ENCODE measurements at regions not wholly inside any gene's neighbourhood (a gene's known extent, or its start where the extent isn't known, plus 50 kb on each side); places are given as distances from the start of the nearest gene placed in this dataset.

DNA sequence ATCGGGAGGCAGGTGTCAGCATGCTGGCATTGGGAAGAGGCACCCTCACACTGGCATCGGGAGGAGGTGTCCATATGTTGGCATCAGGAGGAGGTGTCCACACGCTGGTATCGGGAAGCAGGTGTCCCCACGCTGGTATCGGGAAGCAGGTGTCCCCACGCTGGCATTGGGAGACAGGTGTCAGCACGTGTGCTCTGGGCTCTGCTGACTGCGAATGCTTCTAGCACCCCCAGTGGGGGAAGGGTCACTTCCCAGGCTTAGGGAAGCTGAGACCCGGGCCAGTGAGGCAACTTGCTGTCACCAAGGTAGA is 92.5 kb upstream of the IKZF1 start:
- DNase-seq (ENCODE audit: low read depth, low spot score): no peak
- in situ Hi-C loops (cut with HindIII; ENCODE audit: low pct_unique_long_range_greater_than_20kb, low sequenced_read_pairs): no loop called here

DNA sequence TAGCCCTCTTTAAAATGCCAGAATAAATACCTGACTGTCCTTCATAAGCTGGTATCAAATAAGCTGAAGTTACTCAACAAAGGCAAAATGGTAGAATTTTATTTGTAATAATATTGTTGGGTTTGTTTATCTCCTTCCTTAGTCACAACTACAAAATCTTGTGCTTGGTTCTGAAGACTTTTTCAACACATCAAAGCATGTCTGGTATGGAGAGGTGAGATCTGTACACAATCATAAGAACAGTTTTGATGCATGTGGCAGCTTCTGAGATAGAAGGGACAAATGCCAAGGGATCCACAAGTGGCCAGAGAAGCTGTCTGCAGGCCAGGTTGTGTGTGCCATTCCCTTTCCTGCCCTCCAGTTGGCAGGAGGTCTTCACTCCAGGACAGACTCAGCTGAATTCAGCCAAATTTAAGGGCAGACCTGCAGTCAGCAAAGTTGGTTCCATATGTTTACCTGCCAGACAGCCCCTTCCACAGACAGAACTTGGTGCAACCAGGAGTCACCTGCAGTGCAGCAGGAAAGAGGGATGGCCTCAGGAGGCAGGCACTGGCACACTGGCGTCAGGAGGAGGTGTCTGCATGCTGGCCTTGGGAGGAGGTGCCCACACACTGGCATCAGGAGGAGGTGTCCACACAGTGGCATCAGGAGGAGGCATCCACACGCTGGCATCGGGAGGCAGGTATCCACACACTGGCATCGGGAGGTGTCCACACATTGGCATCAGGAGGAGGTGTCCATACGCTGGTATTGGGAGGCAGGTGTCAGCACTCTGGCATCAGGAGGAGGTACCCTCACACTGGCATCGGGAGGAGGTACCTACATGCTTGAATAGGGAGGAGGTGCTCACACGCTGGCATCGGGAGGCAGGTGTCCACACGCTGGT is 93.1 kb upstream of the IKZF1 start:
- no peak for DNase-seq (ENCODE audit: low read depth, low spot score)
- in situ Hi-C loops (cut with HindIII; ENCODE audit: low pct_unique_long_range_greater_than_20kb, low sequenced_read_pairs): no loop called here

GRCh38 chr7:50210706-50211115 is 93.8 kb upstream of the IKZF1 start:
- no peak for DNase-seq (ENCODE audit: low read depth, low spot score)
- in situ Hi-C loops (cut with HindIII; ENCODE audit: low pct_unique_long_range_greater_than_20kb, low sequenced_read_pairs): no loop called here

DNA sequence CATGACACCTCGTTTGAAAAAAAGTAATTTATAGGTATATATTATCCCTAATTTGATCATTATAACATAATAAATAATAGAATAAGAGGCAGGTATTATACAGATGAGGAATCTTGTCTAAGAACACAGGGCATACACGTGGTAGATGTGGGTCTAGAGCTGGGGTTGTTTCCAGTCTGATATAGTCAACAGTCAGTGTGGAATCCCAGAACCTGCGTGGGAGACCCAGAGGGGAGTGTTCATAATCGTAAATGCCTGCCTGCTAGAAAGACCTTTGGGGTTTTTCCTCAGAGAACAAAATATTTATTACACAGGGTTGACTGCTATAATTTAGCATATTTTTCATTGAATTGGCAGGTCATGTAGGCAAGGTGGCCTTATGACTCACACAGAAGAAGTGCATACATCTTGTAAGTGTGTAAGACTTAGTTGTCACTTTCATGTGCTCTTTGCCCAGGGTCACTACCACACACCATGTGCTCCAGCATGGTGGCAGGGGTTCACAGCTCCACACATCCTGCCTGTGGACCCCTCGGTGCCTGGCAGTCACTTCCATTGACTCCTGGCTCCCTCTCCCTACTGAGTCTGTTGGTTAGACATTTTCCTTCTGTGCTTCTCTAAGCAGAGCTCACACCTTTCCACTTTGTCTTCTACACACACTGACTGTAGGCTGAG is 94.9 kb upstream of the IKZF1 start:
- no peak for DNase-seq (ENCODE audit: low read depth, low spot score)
- in situ Hi-C loops (cut with HindIII; ENCODE audit: low pct_unique_long_range_greater_than_20kb, low sequenced_read_pairs): no loop called here

- in situ Hi-C loops (cut with HindIII; ENCODE audit: low pct_unique_long_range_greater_than_20kb, low sequenced_read_pairs): no loop called here
- DNase-seq (ENCODE audit: low read depth, low spot score): no peak
These were observed 96.0 kb upstream of the IKZF1 start for GRCh38 chr7:50208378-50208982.

DNA sequence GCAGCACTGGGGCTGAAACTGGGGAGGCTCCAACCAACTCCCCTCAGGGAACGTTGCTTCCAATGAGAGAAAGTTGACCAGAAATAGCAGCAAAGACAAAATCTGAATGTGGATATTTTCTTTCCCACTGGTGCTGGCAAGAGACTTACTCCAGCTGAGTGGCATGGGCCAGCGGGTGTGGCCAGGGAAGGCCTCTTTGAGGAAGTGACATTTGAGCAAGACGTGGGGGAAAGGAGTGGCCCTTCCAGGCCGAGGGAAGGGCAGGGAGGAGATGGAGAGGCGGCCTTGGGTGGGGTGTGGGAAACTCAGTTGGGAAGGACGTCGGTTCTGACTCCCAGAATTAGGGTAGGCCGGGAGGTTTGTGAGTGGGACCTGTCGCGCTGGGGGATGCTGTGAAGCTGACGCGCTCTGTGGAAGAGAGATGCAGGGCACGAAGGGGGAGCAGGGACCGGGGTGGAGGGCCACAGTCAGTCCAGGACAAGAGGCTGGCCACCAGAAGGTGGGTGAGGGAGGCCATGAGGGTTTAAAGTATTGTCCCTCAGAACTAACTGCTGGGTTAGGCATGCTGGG is 96.7 kb upstream of the IKZF1 start:
- in situ Hi-C loops (cut with HindIII; ENCODE audit: low pct_unique_long_range_greater_than_20kb, low sequenced_read_pairs): no loop called here
- no peak for DNase-seq (ENCODE audit: low read depth, low spot score)

GRCh38 chr7:50207251-50207564 is 97.3 kb upstream of the IKZF1 start:
- in situ Hi-C loops (cut with HindIII; ENCODE audit: low pct_unique_long_range_greater_than_20kb, low sequenced_read_pairs): no loop called here
- no peak for DNase-seq (ENCODE audit: low read depth, low spot score)

DNA sequence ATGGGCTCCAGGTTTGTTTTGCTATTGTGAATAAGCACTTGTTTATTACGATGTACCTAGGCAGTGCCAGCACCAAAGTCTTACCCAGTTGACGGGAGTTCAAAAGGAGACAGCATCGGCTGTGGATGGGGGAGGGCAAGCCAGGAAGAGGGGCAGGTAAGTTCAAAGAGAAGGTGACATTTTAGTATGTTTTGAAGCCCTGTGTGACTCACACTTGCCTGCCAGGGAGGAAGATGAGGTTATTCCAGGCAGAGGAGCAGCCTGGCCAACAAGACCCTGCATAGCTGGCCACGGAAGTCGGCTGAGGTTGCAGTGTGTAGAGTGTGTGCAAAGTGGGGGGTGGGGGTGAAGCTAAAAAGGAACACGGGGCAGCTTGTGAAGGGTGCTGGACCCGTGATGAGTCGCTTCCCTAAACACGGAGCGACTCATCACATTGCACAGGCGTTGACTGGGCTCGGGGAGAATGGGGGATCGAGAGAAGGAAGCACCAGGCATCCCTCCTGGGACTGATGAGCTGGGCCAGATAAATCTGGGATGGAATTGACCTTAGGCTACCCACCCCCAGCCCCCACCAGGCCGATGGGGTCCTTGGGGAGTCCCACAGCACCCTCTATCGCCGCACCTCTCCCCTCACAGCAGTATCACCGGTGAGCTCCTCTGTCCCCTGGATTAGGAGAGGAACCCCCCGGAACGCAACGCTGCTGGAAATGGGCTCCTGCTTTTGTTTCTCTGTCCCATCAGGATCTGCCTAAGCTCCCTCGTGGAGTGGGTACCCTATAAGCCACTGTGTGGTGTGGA is 97.9 kb upstream of the IKZF1 start:
- in situ Hi-C loops (cut with HindIII; ENCODE audit: low pct_unique_long_range_greater_than_20kb, low sequenced_read_pairs): no loop called here

GRCh38 chr7:50205011-50205410 is 99.5 kb upstream of the IKZF1 start:
- in situ Hi-C loops (cut with HindIII; ENCODE audit: low pct_unique_long_range_greater_than_20kb, low sequenced_read_pairs): no loop called here
- no peak for DNase-seq (ENCODE audit: low read depth, low spot score)

More for the DNA sequence above, 97.9 kb upstream of the IKZF1 start:
- no peak for DNase-seq (ENCODE audit: low read depth, low spot score)

DNA sequence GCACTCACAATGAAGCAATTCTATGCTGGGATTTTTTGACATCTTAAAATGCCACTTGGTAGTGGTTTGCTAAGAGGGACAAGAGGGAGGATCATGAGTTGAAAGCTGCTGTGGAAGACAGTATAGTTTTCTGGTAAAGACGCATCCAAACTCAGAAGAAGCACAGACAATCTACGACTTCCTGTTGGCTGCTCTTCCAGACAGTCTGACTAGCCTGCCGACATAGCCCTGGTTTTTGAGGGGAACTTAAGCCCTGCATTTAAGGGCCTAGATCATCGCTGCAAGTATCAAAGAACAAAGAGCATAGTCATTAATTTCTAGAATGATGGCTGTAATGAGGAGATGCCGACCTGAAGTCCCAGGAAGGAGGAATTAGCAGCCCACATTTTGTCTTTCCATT is 99.9 kb upstream of the IKZF1 start:
- in situ Hi-C loops (cut with HindIII; ENCODE audit: low pct_unique_long_range_greater_than_20kb, low sequenced_read_pairs): no loop called here
- no peak for DNase-seq (ENCODE audit: low read depth, low spot score)

DNA sequence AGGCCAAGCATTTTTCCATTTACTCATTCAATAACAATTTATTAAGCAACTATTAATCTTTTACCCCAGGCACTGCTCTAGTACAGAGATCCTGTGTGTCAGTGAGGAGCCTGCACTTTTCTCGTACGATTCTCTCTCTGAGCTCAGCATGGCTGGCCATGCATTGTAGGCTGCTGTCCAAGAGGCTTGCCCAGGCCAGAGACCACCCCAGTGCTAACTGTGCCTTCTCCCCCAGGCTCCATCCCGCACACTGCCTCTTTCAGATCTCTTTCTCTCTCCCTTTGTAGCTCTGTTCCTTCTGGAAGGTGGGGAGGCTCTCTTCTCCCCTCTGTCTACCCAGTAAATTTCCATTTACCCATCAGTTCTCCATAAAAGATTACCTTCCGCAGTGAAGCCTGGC is 101.0 kb upstream of the IKZF1 start:
- DNase-seq (ENCODE audit: low read depth, low spot score): no peak
- in situ Hi-C loops (cut with HindIII; ENCODE audit: low pct_unique_long_range_greater_than_20kb, low sequenced_read_pairs): no loop called here

DNA sequence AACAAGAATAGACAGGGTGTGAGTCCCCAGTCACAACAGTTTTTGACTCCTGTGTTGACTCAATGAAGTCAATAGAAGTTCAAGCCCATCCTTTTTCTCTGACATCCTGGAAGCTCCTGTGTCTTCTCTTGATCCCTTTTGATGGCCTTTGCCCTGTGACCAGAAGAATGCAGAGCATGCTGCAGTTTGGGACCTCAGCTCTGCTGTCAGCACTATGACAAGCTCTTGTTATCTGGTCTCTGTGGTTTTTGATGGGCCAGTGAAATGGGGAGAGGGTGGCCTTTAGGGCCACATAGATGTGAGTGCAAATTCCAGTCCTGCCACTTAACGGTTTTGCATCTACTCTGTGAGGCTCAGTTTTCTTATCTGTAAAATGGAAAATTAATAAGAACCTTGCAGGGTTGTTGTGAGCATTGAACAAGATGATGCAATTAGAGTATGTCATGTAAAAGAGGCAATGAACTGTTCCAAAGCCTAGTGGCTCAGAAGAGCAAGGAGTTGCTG is 102.4 kb upstream of the IKZF1 start:
- in situ Hi-C loops (cut with HindIII; ENCODE audit: low pct_unique_long_range_greater_than_20kb, low sequenced_read_pairs): no loop called here
- no peak for DNase-seq (ENCODE audit: low read depth, low spot score)

DNA sequence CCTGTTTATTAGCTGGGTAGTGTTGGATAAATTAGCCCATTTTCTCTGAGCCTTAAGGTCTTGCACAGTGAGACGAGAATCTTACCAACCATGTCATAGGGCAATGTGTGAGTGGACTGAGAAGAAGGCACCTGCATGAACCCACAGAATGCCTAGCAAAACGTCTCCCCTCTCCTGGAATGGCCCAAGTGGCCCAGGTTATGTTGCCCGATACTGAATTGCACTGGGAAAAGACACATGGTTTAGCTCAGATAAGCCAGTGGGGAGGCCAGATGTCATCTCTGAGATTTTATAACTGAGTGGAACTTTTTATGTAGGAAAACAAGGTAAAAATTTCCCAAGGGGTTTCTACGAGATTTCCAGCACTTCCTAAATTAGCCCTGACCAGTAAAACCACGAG is 104.7 kb upstream of the IKZF1 start:
- in situ Hi-C loops (cut with HindIII; ENCODE audit: low pct_unique_long_range_greater_than_20kb, low sequenced_read_pairs): no loop called here
- DNase-seq (ENCODE audit: low read depth, low spot score): no peak

DNA sequence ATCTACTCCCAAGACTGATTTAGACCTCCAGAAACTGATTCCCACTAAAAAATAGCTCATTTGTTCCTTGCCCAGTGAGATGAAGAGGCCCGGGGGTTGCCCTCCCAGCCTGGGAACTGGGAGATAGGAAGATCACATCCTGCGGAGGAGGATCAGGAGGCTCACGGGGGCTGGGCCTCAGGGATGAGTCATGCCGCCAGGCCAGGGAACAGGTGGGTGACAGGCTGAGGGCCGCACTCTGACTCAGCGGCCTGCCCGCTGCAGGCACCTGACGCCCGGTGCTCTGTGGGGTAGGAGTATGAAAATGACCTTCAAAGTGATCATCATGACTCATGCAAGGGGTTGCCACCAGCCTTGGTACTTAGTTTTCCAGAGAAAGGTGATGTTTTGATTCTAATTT is 104.5 kb upstream of the ZPBP start:
- peak; percentile 10 for DNase-seq (ENCODE audit: low read depth, low spot score)
- in situ Hi-C loops (cut with HindIII; ENCODE audit: low pct_unique_long_range_greater_than_20kb, low sequenced_read_pairs): no loop called here

GRCh38 chr7:50196719-50197118 is 103.7 kb upstream of the ZPBP start:
- in situ Hi-C loops (cut with HindIII; ENCODE audit: low pct_unique_long_range_greater_than_20kb, low sequenced_read_pairs): no loop called here

GRCh38 chr7:50190776-50191175 is 97.7 kb upstream of the ZPBP start:
- in situ Hi-C loops (cut with HindIII; ENCODE audit: low pct_unique_long_range_greater_than_20kb, low sequenced_read_pairs): no loop called here
- DNase-seq (ENCODE audit: low read depth, low spot score): no peak

More at GRCh38 chr7:50196719-50197118, 103.7 kb upstream of the ZPBP start:
- DNase-seq (ENCODE audit: low read depth, low spot score): no peak

- in situ Hi-C loops (cut with HindIII; ENCODE audit: low pct_unique_long_range_greater_than_20kb, low sequenced_read_pairs): no loop called here
- no peak for DNase-seq (ENCODE audit: low read depth, low spot score)
These were observed 96.3 kb upstream of the ZPBP start for GRCh38 chr7:50189371-50189770.

Data from SK-MEL-5 (cell line).